ENCODE measurements at regions not wholly inside any gene's neighbourhood (a gene's known extent, or its start where the extent isn't known, plus 50 kb on each side); places are given as distances from the start of the nearest gene placed in this dataset.
"Not testable (repeated sequence)": the region's sequence is repeated elsewhere in the genome, so short reads cannot be mapped to it uniquely, and the experiment has no call there.

DNA sequence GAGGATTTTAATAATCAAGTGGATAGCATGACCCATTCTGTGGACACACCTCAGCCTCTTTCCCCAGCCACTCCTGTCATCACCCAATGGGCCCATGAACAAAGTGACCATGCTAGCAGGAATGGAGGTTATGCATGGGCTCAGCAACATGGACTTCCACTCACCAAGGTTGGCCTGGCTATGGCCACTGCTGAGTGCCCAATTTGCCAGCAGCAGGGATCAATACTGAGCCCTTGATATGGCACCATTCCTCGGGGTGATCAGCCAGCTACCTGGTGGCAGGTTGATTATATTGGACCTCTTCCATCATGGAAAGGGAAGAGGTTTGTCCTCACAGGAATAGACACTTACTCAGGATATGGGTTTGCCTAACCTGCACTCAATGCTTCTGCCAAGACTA, 173.9 kb upstream of the C1orf87 start:
- H3K36me3 ChIP-seq (ENCODE audit: control insufficient read depth, insufficient read depth, low read length); H3K27me3 ChIP-seq (replicated peaks; ENCODE audit: control insufficient read depth, insufficient read depth, low read length, poor library complexity, severe bottlenecking); H3K4me1 ChIP-seq (ENCODE audit: control insufficient read depth, insufficient read depth, low read length, poor library complexity, severe bottlenecking); DNase-seq; H3K4me3 ChIP-seq (ENCODE audit: insufficient read depth, low read depth, low read length, poor library complexity, severe bottlenecking); H3K9me3 ChIP-seq (ENCODE audit: control insufficient read depth, low read length); H3K27ac ChIP-seq (ENCODE audit: insufficient read depth, low read length, poor library complexity, severe bottlenecking): not testable (repeated sequence)

- no peak for DNase-seq
- H3K9me3 ChIP-seq (ENCODE audit: control insufficient read depth, low read length) = no peaks in the 10 kb centered on the region
- H3K36me3 ChIP-seq (ENCODE audit: control insufficient read depth, insufficient read depth, low read length) = no peaks in the 10 kb centered on the region
- H3K4me3 ChIP-seq (ENCODE audit: insufficient read depth, low read depth, low read length, poor library complexity, severe bottlenecking) = no peak overlapping the region
- no peaks in the 10 kb centered on the region for H3K27me3 ChIP-seq (replicated peaks; ENCODE audit: control insufficient read depth, insufficient read depth, low read length, poor library complexity, severe bottlenecking)
- no peak overlapping the region for H3K27ac ChIP-seq (ENCODE audit: insufficient read depth, low read length, poor library complexity, severe bottlenecking)
- H3K4me1 ChIP-seq (ENCODE audit: control insufficient read depth, insufficient read depth, low read length, poor library complexity, severe bottlenecking) = no peaks in the 10 kb centered on the region
Measured at GRCh38 chr1:60245324-60245723, 171.8 kb upstream of the C1orf87 start.

DNA sequence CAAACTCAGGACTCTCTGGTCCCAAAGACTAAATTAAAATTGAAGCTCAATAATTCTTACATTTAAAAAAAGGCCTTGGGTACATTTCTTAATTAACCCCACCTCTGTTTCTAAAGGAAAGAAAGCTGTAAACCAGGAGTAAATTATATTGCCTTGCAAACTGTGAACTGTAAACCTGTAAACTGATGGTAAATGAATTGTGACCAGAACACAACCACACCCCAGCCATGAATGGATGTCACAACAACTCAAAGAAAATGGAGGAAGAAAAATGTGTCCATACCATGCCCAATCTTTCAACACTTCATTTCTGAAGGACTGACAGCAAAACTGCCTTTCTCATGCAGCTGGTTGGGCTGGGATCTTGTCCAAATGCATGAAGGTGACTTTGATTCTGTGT, 171.3 kb upstream of the C1orf87 start:
- no peaks in the 10 kb centered on the region for H3K27me3 ChIP-seq (replicated peaks; ENCODE audit: control insufficient read depth, insufficient read depth, low read length, poor library complexity, severe bottlenecking)
- no peaks in the 10 kb centered on the region for H3K4me1 ChIP-seq (ENCODE audit: control insufficient read depth, insufficient read depth, low read length, poor library complexity, severe bottlenecking)
- H3K4me3 ChIP-seq (ENCODE audit: insufficient read depth, low read depth, low read length, poor library complexity, severe bottlenecking) = no peak overlapping the region
- no peaks in the 10 kb centered on the region for H3K36me3 ChIP-seq (ENCODE audit: control insufficient read depth, insufficient read depth, low read length)
- DNase-seq = no peak
- H3K27ac ChIP-seq (ENCODE audit: insufficient read depth, low read length, poor library complexity, severe bottlenecking) = no peak overlapping the region
- no peaks in the 10 kb centered on the region for H3K9me3 ChIP-seq (ENCODE audit: control insufficient read depth, low read length)

GRCh38 chr1:60235275-60235674, 161.7 kb upstream of the C1orf87 start:
- no peak overlapping the region for H3K4me3 ChIP-seq (ENCODE audit: insufficient read depth, low read depth, low read length, poor library complexity, severe bottlenecking)
- no peaks in the 10 kb centered on the region for H3K9me3 ChIP-seq (ENCODE audit: control insufficient read depth, low read length)
- H3K27ac ChIP-seq (ENCODE audit: insufficient read depth, low read length, poor library complexity, severe bottlenecking) = no peak overlapping the region
- H3K36me3 ChIP-seq (ENCODE audit: control insufficient read depth, insufficient read depth, low read length) = no peaks in the 10 kb centered on the region
- no peaks in the 10 kb centered on the region for H3K27me3 ChIP-seq (replicated peaks; ENCODE audit: control insufficient read depth, insufficient read depth, low read length, poor library complexity, severe bottlenecking)
- no peaks in the 10 kb centered on the region for H3K4me1 ChIP-seq (ENCODE audit: control insufficient read depth, insufficient read depth, low read length, poor library complexity, severe bottlenecking)
- no peak for DNase-seq

DNA sequence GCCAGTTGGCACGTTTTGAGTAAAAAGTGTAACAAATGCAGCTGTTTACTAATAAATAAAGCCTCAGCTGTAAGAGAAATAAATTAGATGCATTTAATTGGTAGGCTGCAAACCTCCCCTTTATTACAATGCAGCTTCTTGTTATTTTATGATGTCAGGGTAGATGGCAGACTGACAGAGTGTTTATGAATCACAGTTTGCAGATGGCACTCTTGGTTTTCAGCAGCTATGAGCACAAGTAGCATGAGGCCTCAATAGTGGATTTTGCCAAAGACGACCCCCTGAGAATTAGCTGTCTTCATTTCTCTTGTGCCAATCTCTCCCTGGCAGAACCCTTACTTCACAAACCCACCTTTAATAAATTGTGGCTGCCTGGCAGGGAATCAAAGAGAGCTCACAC, 161.2 kb upstream of the C1orf87 start:
- Histone ChIP-seq H3K9me3 (ENCODE audit: control insufficient read depth, low read length) (no peaks in the 10 kb centered on the region), H3K27me3 (replicated peaks; ENCODE audit: control insufficient read depth, insufficient read depth, low read length, poor library complexity, severe bottlenecking) (no peaks in the 10 kb centered on the region), H3K4me3 (ENCODE audit: insufficient read depth, low read depth, low read length, poor library complexity, severe bottlenecking) (no peak overlapping the region), H3K36me3 (ENCODE audit: control insufficient read depth, insufficient read depth, low read length) (no peaks in the 10 kb centered on the region), H3K4me1 (ENCODE audit: control insufficient read depth, insufficient read depth, low read length, poor library complexity, severe bottlenecking) (no peaks in the 10 kb centered on the region), H3K27ac (ENCODE audit: insufficient read depth, low read length, poor library complexity, severe bottlenecking) (no peak overlapping the region)
- no peak for DNase-seq

DNA sequence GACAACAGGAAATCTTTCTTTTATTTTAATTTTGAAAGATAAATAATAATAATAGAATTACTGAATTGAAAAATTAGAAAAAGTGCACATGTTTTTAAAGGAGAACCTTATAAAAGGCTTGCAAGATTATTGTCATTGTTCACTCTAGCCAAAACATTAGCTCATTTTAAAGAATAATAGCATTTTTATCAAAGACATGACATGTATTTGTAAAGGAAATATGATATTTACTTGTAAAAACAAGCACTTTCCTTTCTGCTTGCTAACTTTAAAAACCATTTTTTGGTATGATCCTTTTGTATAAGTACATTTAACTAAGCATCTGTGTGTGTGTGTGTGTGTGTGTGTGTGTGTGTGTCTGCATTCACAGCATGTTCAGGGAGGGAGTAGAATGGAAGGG, 156.3 kb upstream of the C1orf87 start:
- H3K27me3 ChIP-seq (replicated peaks; ENCODE audit: control insufficient read depth, insufficient read depth, low read length, poor library complexity, severe bottlenecking) = no peaks in the 10 kb centered on the region
- no peak overlapping the region for H3K4me3 ChIP-seq (ENCODE audit: insufficient read depth, low read depth, low read length, poor library complexity, severe bottlenecking)

GRCh38 chr1:60228041-60228491, 154.5 kb upstream of the C1orf87 start:
- Histone ChIP-seq H3K36me3 (ENCODE audit: control insufficient read depth, insufficient read depth, low read length) (no peaks in the 10 kb centered on the region), H3K27ac (ENCODE audit: insufficient read depth, low read length, poor library complexity, severe bottlenecking) (no peak overlapping the region), H3K9me3 (ENCODE audit: control insufficient read depth, low read length) (no peaks in the 10 kb centered on the region), H3K4me3 (ENCODE audit: insufficient read depth, low read depth, low read length, poor library complexity, severe bottlenecking) (no peak overlapping the region), H3K4me1 (ENCODE audit: control insufficient read depth, insufficient read depth, low read length, poor library complexity, severe bottlenecking) (no peaks in the 10 kb centered on the region), H3K27me3 (replicated peaks; ENCODE audit: control insufficient read depth, insufficient read depth, low read length, poor library complexity, severe bottlenecking) (no peaks in the 10 kb centered on the region)
- no peak for DNase-seq

More for the DNA sequence above, 156.3 kb upstream of the C1orf87 start:
- H3K9me3 ChIP-seq (ENCODE audit: control insufficient read depth, low read length) = no peaks in the 10 kb centered on the region
- no peak overlapping the region for H3K27ac ChIP-seq (ENCODE audit: insufficient read depth, low read length, poor library complexity, severe bottlenecking)
- no peaks in the 10 kb centered on the region for H3K36me3 ChIP-seq (ENCODE audit: control insufficient read depth, insufficient read depth, low read length)
- H3K4me1 ChIP-seq (ENCODE audit: control insufficient read depth, insufficient read depth, low read length, poor library complexity, severe bottlenecking) = no peaks in the 10 kb centered on the region
- no peak for DNase-seq

- DNase-seq = no peak
- no peak overlapping the region for H3K4me3 ChIP-seq (ENCODE audit: insufficient read depth, low read depth, low read length, poor library complexity, severe bottlenecking)
- H3K27ac ChIP-seq (ENCODE audit: insufficient read depth, low read length, poor library complexity, severe bottlenecking) = no peak overlapping the region
- H3K4me1 ChIP-seq (ENCODE audit: control insufficient read depth, insufficient read depth, low read length, poor library complexity, severe bottlenecking) = no peaks in the 10 kb centered on the region
- H3K27me3 ChIP-seq (replicated peaks; ENCODE audit: control insufficient read depth, insufficient read depth, low read length, poor library complexity, severe bottlenecking) = no peaks in the 10 kb centered on the region
- no peaks in the 10 kb centered on the region for H3K9me3 ChIP-seq (ENCODE audit: control insufficient read depth, low read length)
- no peaks in the 10 kb centered on the region for H3K36me3 ChIP-seq (ENCODE audit: control insufficient read depth, insufficient read depth, low read length)
Measured at GRCh38 chr1:60227601-60228000, 154.0 kb upstream of the C1orf87 start.

- Histone ChIP-seq H3K27me3 (replicated peaks; ENCODE audit: control insufficient read depth, insufficient read depth, low read length, poor library complexity, severe bottlenecking) (no peaks in the 10 kb centered on the region), H3K4me3 (ENCODE audit: insufficient read depth, low read depth, low read length, poor library complexity, severe bottlenecking) (no peak overlapping the region), H3K36me3 (ENCODE audit: control insufficient read depth, insufficient read depth, low read length) (no peaks in the 10 kb centered on the region), H3K9me3 (ENCODE audit: control insufficient read depth, low read length) (no peaks in the 10 kb centered on the region), H3K4me1 (ENCODE audit: control insufficient read depth, insufficient read depth, low read length, poor library complexity, severe bottlenecking) (no peaks in the 10 kb centered on the region), H3K27ac (ENCODE audit: insufficient read depth, low read length, poor library complexity, severe bottlenecking) (no peak overlapping the region)
- no peak for DNase-seq
Measured at GRCh38 chr1:60225486-60225885, 151.9 kb upstream of the C1orf87 start.

DNA sequence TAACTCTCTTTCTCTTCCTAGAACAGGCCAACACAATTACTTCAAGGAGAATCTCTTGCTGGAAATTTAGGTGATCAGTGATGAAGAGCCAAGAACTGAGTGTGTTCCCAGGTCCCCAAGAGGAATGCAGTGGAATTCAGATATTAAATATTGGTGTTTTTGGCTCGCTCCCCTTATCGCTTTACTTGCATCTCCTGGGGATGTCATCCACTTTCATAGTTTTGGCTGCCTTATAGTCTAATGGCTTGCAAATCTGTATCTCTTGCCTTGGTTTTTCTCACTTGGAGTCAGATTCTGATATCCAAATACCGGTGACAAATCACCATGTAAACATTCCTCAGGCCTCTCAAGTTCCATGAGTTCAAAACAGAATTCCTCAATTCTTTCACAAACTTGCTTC, 151.0 kb upstream of the C1orf87 start:
- DNase-seq = no peak
- no peak overlapping the region for H3K4me3 ChIP-seq (ENCODE audit: insufficient read depth, low read depth, low read length, poor library complexity, severe bottlenecking)
- no peaks in the 10 kb centered on the region for H3K36me3 ChIP-seq (ENCODE audit: control insufficient read depth, insufficient read depth, low read length)
- H3K9me3 ChIP-seq (ENCODE audit: control insufficient read depth, low read length) = no peaks in the 10 kb centered on the region
- no peak overlapping the region for H3K27ac ChIP-seq (ENCODE audit: insufficient read depth, low read length, poor library complexity, severe bottlenecking)
- no peaks in the 10 kb centered on the region for H3K27me3 ChIP-seq (replicated peaks; ENCODE audit: control insufficient read depth, insufficient read depth, low read length, poor library complexity, severe bottlenecking)
- no peaks in the 10 kb centered on the region for H3K4me1 ChIP-seq (ENCODE audit: control insufficient read depth, insufficient read depth, low read length, poor library complexity, severe bottlenecking)

GRCh38 chr1:60223158-60223557, 149.6 kb upstream of the C1orf87 start:
- DNase-seq = no peak
- Histone ChIP-seq H3K27me3 (replicated peaks; ENCODE audit: control insufficient read depth, insufficient read depth, low read length, poor library complexity, severe bottlenecking) (no peaks in the 10 kb centered on the region), H3K4me3 (ENCODE audit: insufficient read depth, low read depth, low read length, poor library complexity, severe bottlenecking) (no peak overlapping the region), H3K4me1 (ENCODE audit: control insufficient read depth, insufficient read depth, low read length, poor library complexity, severe bottlenecking) (no peaks in the 10 kb centered on the region), H3K27ac (ENCODE audit: insufficient read depth, low read length, poor library complexity, severe bottlenecking) (no peak overlapping the region), H3K9me3 (ENCODE audit: control insufficient read depth, low read length) (no peaks in the 10 kb centered on the region), H3K36me3 (ENCODE audit: control insufficient read depth, insufficient read depth, low read length) (no peaks in the 10 kb centered on the region)

Data from effector memory CD4-positive, alpha-beta T cell (primary cell).